HG03342 (cell line): ENCODE measurements at regions not wholly inside any gene's neighbourhood (a gene's known extent, or its start where the extent isn't known, plus 50 kb on each side); places are given as distances from the start of the nearest gene placed in this dataset.

Source experiments
- ATAC-seq: cut with Tn5 transposase; IDR thresholded peaks from one replicate; pipeline ENCODE4 v1.9.1; 2021; ENCODE audit warnings: mild to moderate bottlenecking, moderate library complexity; ENCODE audit not compliant: unreplicated experiment

- no peak for ATAC-seq
Observed at GRCh38 chr4:60808726-60809485, 391.2 kb upstream of the ADGRL3 start.

- no peak for ATAC-seq
Observed at GRCh38 chr4:60809486-60809800, 390.7 kb upstream of the ADGRL3 start.

GRCh38 chr4:60812811-60813210, 387.3 kb upstream of the ADGRL3 start:
- ATAC-seq = no peak

GRCh38 chr4:60814549-60814948, 385.6 kb upstream of the ADGRL3 start:
- no peak for ATAC-seq

- ATAC-seq = no peak
Observed at GRCh38 chr4:60817609-60818008, 382.5 kb upstream of the ADGRL3 start.

GRCh38 chr4:60822986-60823385, 377.1 kb upstream of the ADGRL3 start:
- ATAC-seq = no peak

GRCh38 chr4:60840020-60840419, 360.1 kb upstream of the ADGRL3 start:
- no peak for ATAC-seq

GRCh38 chr4:60846678-60847077, 353.4 kb upstream of the ADGRL3 start:
- no peak for ATAC-seq

- ATAC-seq = no peak
Observed at GRCh38 chr4:60847614-60848013, 352.5 kb upstream of the ADGRL3 start.

GRCh38 chr4:60857130-60857753, 342.9 kb upstream of the ADGRL3 start:
- no peak for ATAC-seq

- ATAC-seq = no peak
Observed at GRCh38 chr4:60863442-60863841, 336.7 kb upstream of the ADGRL3 start.

- ATAC-seq = no peak
Observed at GRCh38 chr4:60865273-60865672, 334.9 kb upstream of the ADGRL3 start.

GRCh38 chr4:60868232-60868960, 331.7 kb upstream of the ADGRL3 start:
- ATAC-seq = no peak

- ATAC-seq = no peak
Observed at GRCh38 chr4:60879135-60879701, 320.9 kb upstream of the ADGRL3 start.

- ATAC-seq = no peak
Observed at GRCh38 chr4:60884587-60884986, 315.5 kb upstream of the ADGRL3 start.

- ATAC-seq = no peak
Observed at GRCh38 chr4:60885011-60885410, 315.1 kb upstream of the ADGRL3 start.

GRCh38 chr4:60890743-60891142, 309.4 kb upstream of the ADGRL3 start:
- ATAC-seq = no peak

GRCh38 chr4:60891947-60892346, 308.2 kb upstream of the ADGRL3 start:
- no peak for ATAC-seq

- ATAC-seq = no peak
Observed at GRCh38 chr4:60897415-60897814, 302.7 kb upstream of the ADGRL3 start.

GRCh38 chr4:60905162-60905561, 295.0 kb upstream of the ADGRL3 start:
- no peak for ATAC-seq

GRCh38 chr4:60911127-60911526, 289.0 kb upstream of the ADGRL3 start:
- no peak for ATAC-seq

- ATAC-seq = no peak
Observed at GRCh38 chr4:60913002-60913401, 287.1 kb upstream of the ADGRL3 start.
